ENCODE measurements at regions not wholly inside any gene's neighbourhood (a gene's known extent, or its start where the extent isn't known, plus 50 kb on each side); places are given as distances from the start of the nearest gene placed in this dataset.

GRCh38 chr22:27474711-27475547 lies 326.6 kb downstream of the MN1 start (continued):
- TF ChIP-seq USF2 (IDR thresholded peaks at IDR 0.05; ENCODE audit: low read length): peak; percentile 32; the same call in 1 of the 2 replicates

Measured in H1 (cell line).